HepG2 (cell line): ENCODE measurements at regions not wholly inside any gene's neighbourhood (a gene's known extent, or its start where the extent isn't known, plus 50 kb on each side); places are given as distances from the start of the nearest gene placed in this dataset.

Experiments used
- ATAC-seq: fragments of 200-7000 bp; cut with Tn5 transposase; 3 replicates; pipeline ENCODE4 v1.9.1; 2020; ENCODE audit warnings: mild to moderate bottlenecking, moderate library complexity
- BruUV-seq: library from RNA; stranded (reverse); fragments of 400-500 nt; replicated peaks from 2 replicates; lab custom pipeline; 2021; lab: Mats Ljungman, UMichigan
- CTCF ChIA-PET: fragments of 300-600 bp; formaldehyde crosslinking; extraction: SDS; loops from one replicate; lab custom pipeline; 2021; ENCODE audit warnings: low total read pairs, inconsistent platforms, low intra/inter-chr PET ratio; lab: Yijun Ruan, JAX
- POLR2A ChIA-PET: fragments of 350-600 bp; sonication (Branson Sonifier 250); formaldehyde crosslinking; loops from one replicate; lab custom pipeline; 2020; ENCODE audit warnings: antibody characterized with exemption, inconsistent platforms; lab: Yijun Ruan, JAX
- DNase-seq: peaks from one replicate; pipeline ENCODE4 v3.0.0-alpha.2; 2015; ENCODE audit warnings: low spot score
- FAIRE-seq: peaks from 3 replicates; lab custom pipeline; 2011; peaks lifted over from hg19 to GRCh38; lab: Jason Lieb, UNC
- H2AFZ ChIP-seq: one replicate; pipeline ENCODE4 v1.6.1; 2011; ENCODE audit warnings: low read length, inconsistent platforms
- H3K27ac ChIP-seq: fragments of 300-600 bp; 3 replicates; pipeline ENCODE4 v1.8.0; 2011; ENCODE audit warnings: mixed run types, mild to moderate bottlenecking, mixed read lengths, low read length, inconsistent platforms; ENCODE audit not compliant: insufficient read depth; ENCODE audit errors: extremely low read length
- H3K27me3 ChIP-seq, 2 experiments: fragments of 200-600 bp in 1 of 2; 2 replicates in 1 of 2; 3 replicates in 1 of 2; pipeline versions ENCODE4 v1.6.0 to v1.8.0; 2011; ENCODE audit warnings: low read length in 2 of 2, mild to moderate bottlenecking in 2 of 2, moderate library complexity in 2 of 2, inconsistent platforms in 1 of 2; ENCODE audit not compliant: insufficient read depth in 2 of 2, control insufficient read depth in 1 of 2
- H3K36me3 ChIP-seq, 2 experiments: fragments of 200-600 bp in 1 of 2; replicated peaks in 1 of 2; 2 replicates in 1 of 2; 3 replicates in 1 of 2; pipeline versions ENCODE4 v1.5.1 to v1.8.0; 2011; ENCODE audit warnings: low read length in 2 of 2, inconsistent platforms in 1 of 2; ENCODE audit not compliant: insufficient read depth in 2 of 2, control insufficient read depth in 1 of 2
- H3K4me1 ChIP-seq: 2 replicates; pipeline ENCODE4 v1.5.1; 2012; ENCODE audit warnings: low read length, inconsistent platforms; ENCODE audit not compliant: insufficient read depth
- H3K4me2 ChIP-seq: 2 replicates; pipeline ENCODE4 v1.6.0; 2011; ENCODE audit warnings: low read depth, low read length, inconsistent platforms
- H3K4me3 ChIP-seq, 3 experiments: fragments of 200-600 bp in 1 of 3; sonication (generic), shearing (Covaris generic) in 1 of 3; replicated peaks in 1 of 3; 2 replicates each; pipeline ENCODE4 v1.5.1; 2011 to 2016; ENCODE audit warnings: low read length in 3 of 3, inconsistent platforms in 2 of 3, low read depth in 2 of 3, mild to moderate bottlenecking in 2 of 3, control low read depth in 1 of 3, mixed read lengths in 1 of 3; ENCODE audit not compliant: insufficient read depth in 1 of 3
- H3K79me2 ChIP-seq: one replicate; pipeline ENCODE4 v1.6.1; 2011; ENCODE audit warnings: low read length, inconsistent platforms; ENCODE audit not compliant: insufficient read depth
- H3K9ac ChIP-seq: 2 replicates; pipeline ENCODE4 v1.6.0; 2011; ENCODE audit warnings: mild to moderate bottlenecking, low read depth, low read length, inconsistent platforms; ENCODE audit not compliant: insufficient read depth
- H3K9me3 ChIP-seq: 2 replicates; pipeline ENCODE4 v1.5.1; 2012; ENCODE audit warnings: mild to moderate bottlenecking, low read length
- H4K20me1 ChIP-seq: 2 replicates; pipeline ENCODE4 v1.6.0; 2011; ENCODE audit warnings: inconsistent platforms, mild to moderate bottlenecking, low read length, moderate library complexity; ENCODE audit not compliant: insufficient read depth
- RFXAP ChIP-seq: sonication (generic); formaldehyde crosslinking; IDR thresholded peaks from 2 replicates; pipeline ENCODE4 v1.4.0; 2020; ENCODE audit warnings: missing genetic modification reagents, borderline replicate concordance
- ZNF414 ChIP-seq: sonication (generic); formaldehyde crosslinking; IDR thresholded peaks from 2 replicates; pipeline ENCODE4 v1.5.0; 2020; ENCODE audit warnings: missing genetic modification reagents
- ZNF609 ChIP-seq: sonication (generic); formaldehyde crosslinking; IDR thresholded peaks from 2 replicates; pipeline ENCODE4 v1.4.0; 2020; ENCODE audit warnings: mild to moderate bottlenecking, missing genetic modification reagents, borderline replicate concordance
- WGBS: methylation state at CpG from one replicate; pipeline ENCODE4 v1.1.6; 2017; ENCODE audit warnings: low lambda C conversion rate; 5-methylcytosine and 5-hydroxymethylcytosine counted together
- in situ Hi-C: cut with HindIII; loops from 2 replicates; pipeline ENCODE4 v1.10.0; 2017; ENCODE audit warnings: low pct_unique_long_range_greater_than_20kb; ENCODE audit not compliant: extremely low pct_ligation_motif_present
- intact Hi-C: fragments of 100-400 bp; cut with micrococcal nuclease; formaldehyde crosslinking; loops from one replicate; pipeline ENCODE4 v1.10.0; 2022; ENCODE audit not compliant: unreplicated experiment

GRCh38 chr3:43905157-43905556 lies 214.4 kb downstream of the ABHD5 start:
- no peaks in the 10 kb centered on the region for H3K36me3 ChIP-seq
- H2AFZ ChIP-seq = no peak overlapping the region
- no peak overlapping the region for H3K9ac ChIP-seq
- no peaks in the 10 kb centered on the region for H3K9me3 ChIP-seq
- H3K4me2 ChIP-seq = no peak overlapping the region
- WGBS = 3% methylated on average over 1 of the region's 1 CpG
- ChIA-PET POLR2A (no interaction called here), CTCF (no interaction called here)
- H3K79me2 ChIP-seq = no peaks in the 10 kb centered on the region
- no TSS peak for BruUV-seq
- H4K20me1 ChIP-seq = no peaks in the 10 kb centered on the region; the same call in 1 of the 2 replicates
- in situ Hi-C loops = no loop called here
- intact Hi-C loops = no loop called here
- FAIRE-seq (no peak), ATAC-seq (no peak), DNase-seq (no peak)
- TF ChIP-seq RFXAP (CRISPR knock-in tag) (no peak), ZNF414 (no peak), ZNF609 (CRISPR knock-in tag) (no peak)
- no peak overlapping the region for H3K27ac ChIP-seq
- no peak overlapping the region for H3K4me3 ChIP-seq
- H3K27me3 ChIP-seq = peaks cover 0 to 6% of the 10 kb centered on the region in 2 experiments; a peak in 1 of 5 replicates
- no peaks in the 10 kb centered on the region for H3K4me1 ChIP-seq
